Vagina (tissue), 2 donors: ENCODE measurements at regions not wholly inside any gene's neighbourhood (a gene's known extent, or its start where the extent isn't known, plus 50 kb on each side); places are given as distances from the start of the nearest gene placed in this dataset.

Experiments used
- DNase-seq, 2 donors: peaks; one replicate each; pipeline ENCODE4 v3.0.0-alpha.2; 2017; ENCODE audit errors: extremely low spot score in 2 of 2
- H3K27ac ChIP-seq: fragments of 200-600 bp; sonication (generic); one replicate; pipeline ENCODE4 v1.5.1; 2019
- H3K27me3 ChIP-seq: fragments of 200-600 bp; sonication (generic); one replicate; pipeline ENCODE4 v1.5.1; 2019
- H3K36me3 ChIP-seq, 2 donors: fragments of 200-600 bp; sonication (generic); one replicate each; pipeline ENCODE4 v1.5.1; 2017 to 2019
- H3K4me1 ChIP-seq: fragments of 200-600 bp; sonication (generic); one replicate; pipeline ENCODE4 v1.5.1; 2019
- H3K4me3 ChIP-seq, 2 donors: fragments of 200-600 bp; sonication (generic); 1 replicate in 1 of 2; 2 replicates in 1 of 2; pipeline ENCODE4 v1.5.1; 2016 to 2019
- H3K9me3 ChIP-seq: fragments of 200-600 bp; sonication (generic); one replicate; pipeline ENCODE4 v1.5.1; 2019
- POLR2A ChIP-seq, 2 donors: fragments of 450-650 bp; IDR thresholded peaks; one replicate each; pipeline ENCODE4 v1.6.1; 2017; ENCODE audit warnings: antibody characterized with exemption in 2 of 2, mild to moderate bottlenecking in 2 of 2, moderate library complexity in 2 of 2
- POLR2AphosphoS5 ChIP-seq, 2 donors: sonication (generic); formaldehyde crosslinking; IDR thresholded peaks; one replicate each; pipeline ENCODE4 v1.9.0; 2017; ENCODE audit warnings: antibody characterized with exemption in 2 of 2, mild to moderate bottlenecking in 2 of 2, low read depth in 1 of 2; ENCODE audit not compliant: insufficient read depth in 1 of 2
- intact Hi-C: fragments of 100-400 bp; cut with DNase I; formaldehyde crosslinking; loops from one replicate; pipeline ENCODE4 v1.15.1; 2023
- TF ChIP-seq, protein P1 (sequence below), 3 experiments: fragments of 450-650 bp in 2 of 3; fragments of 200-600 bp in 1 of 3; sonication (generic) in 1 of 3; IDR thresholded peaks; one replicate each; pipeline ENCODE4 v1.5.1; 2017 to 2019; ENCODE audit warnings: antibody characterized with exemption in 3 of 3, mild to moderate bottlenecking in 2 of 3, moderate library complexity in 2 of 3

DNA sequence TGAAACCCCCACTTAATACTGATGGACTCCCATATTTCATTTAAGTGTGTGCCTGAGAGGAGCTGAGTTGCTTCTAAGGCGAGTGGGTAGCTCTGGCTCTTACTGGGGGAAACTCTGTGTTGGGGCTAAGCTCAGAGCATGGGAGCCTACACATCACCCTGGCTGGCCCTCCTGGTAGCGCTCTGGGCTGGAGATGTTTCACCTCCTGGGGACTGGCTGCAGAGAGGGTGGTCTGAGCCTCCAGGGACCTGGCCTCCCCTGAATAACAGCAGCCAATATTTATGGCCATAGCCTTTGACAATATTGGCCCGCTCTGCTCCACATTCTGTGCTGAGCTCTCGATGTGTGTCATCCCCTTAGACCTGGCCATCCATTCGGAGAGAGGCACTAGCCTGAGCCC, 316.5 kb downstream of the ZNF536 start:
- Histone ChIP-seq H3K4me1 (peaks cover 14% of the 10 kb centered on the region), H3K27ac (no peak overlapping the region), H3K36me3 (no peaks in the 10 kb centered on the region), H3K27me3 (no peaks in the 10 kb centered on the region), H3K9me3 (no peaks in the 10 kb centered on the region), H3K4me3 (no peak overlapping the region)
- DNase-seq = no peak
- intact Hi-C loops = loop anchor here (10.0 kb wide), 1 partner anchor 1536 kb away; no protein-coding TSS in a partner anchor
- TF ChIP-seq POLR2AphosphoS5 (IDR thresholded peaks at IDR 0.05; ENCODE audit: insufficient read depth in 1 of 2, low read depth in 1 of 2) = no peak
- TF ChIP-seq, protein P1, sequence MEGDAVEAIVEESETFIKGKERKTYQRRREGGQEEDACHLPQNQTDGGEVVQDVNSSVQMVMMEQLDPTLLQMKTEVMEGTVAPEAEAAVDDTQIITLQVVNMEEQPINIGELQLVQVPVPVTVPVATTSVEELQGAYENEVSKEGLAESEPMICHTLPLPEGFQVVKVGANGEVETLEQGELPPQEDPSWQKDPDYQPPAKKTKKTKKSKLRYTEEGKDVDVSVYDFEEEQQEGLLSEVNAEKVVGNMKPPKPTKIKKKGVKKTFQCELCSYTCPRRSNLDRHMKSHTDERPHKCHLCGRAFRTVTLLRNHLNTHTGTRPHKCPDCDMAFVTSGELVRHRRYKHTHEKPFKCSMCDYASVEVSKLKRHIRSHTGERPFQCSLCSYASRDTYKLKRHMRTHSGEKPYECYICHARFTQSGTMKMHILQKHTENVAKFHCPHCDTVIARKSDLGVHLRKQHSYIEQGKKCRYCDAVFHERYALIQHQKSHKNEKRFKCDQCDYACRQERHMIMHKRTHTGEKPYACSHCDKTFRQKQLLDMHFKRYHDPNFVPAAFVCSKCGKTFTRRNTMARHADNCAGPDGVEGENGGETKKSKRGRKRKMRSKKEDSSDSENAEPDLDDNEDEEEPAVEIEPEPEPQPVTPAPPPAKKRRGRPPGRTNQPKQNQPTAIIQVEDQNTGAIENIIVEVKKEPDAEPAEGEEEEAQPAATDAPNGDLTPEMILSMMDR (IDR thresholded peaks at IDR 0.05) = no peak
- TF ChIP-seq POLR2A (IDR thresholded peaks at IDR 0.05) = no peak

DNA sequence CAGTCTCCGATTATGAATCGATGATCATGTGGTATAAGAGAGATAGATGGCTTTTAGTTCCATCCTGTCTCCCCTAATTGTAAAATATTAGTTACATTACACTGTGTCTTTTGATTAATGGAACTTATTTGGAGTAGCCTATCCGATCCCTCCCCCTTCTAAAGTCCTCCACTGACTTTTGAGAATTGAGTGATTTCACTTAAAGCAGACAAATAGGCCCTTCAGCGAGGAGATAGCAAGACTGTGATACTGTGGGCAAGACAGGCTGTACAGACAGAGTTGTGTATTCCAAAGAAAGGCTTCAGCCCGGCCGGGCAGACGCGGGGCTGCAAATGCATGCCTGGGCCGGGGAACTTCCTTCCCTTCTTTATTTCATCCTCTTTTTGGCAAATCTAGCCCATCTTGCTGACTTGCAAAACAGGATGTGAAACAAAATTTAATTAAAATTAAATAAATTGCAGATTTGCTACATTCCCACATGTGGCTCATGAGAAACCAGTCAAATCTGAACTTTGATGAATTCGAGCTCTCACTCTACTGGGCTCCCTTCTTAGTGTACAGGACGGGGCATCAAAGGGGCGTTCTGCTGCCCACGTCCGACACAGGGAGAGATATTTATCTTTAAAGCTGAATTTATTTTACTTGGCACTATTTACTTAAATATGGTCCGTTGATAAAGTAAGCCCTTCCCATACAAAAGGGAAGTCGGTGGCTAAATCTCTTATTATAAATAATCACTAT, 314.8 kb downstream of the ZNF536 start:
- no peak overlapping the region for H3K4me3 ChIP-seq
- intact Hi-C loops = loop anchor here (10.0 kb wide), 1 partner anchor 1538 kb away; no protein-coding TSS in a partner anchor
- DNase-seq = no peak

DNA sequence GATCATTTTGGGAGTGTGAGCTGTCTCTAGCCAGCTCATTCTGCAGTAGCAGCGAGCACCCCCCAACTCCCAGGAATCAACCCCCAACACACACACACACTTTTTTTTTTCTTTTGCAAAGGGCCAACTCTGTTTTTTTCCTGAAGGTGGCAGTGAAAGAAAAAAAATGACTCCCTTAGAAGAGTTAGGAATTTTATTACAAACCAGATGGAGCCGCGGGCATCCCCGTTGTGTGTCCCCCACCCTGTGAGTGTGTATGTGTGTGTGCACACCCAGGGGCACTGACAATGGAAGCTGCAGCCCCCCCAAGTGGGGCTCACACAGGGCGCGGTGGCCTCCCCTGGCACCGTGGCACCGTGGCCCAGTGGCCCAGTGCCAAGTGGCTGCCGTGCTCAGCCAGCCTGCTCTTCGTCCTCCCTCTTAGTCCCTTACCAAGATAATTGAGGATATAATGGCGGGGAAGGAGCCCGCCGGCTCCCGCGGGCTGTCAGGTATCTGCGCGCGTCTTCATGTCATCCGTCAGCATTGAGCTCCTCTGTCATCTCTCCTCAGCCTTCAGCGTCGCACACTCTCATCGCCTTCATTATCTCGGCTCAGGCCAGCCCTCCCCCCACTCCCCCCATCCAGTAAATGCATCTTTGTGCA, 314.1 kb downstream of the ZNF536 start:
- intact Hi-C loops = loop anchor here (10.0 kb wide), 1 partner anchor 1539 kb away; no protein-coding TSS in a partner anchor
- Histone ChIP-seq H3K4me3 (no peak overlapping the region), H3K4me1 (peaks cover 11% of the 10 kb centered on the region), H3K27me3 (no peaks in the 10 kb centered on the region), H3K9me3 (no peaks in the 10 kb centered on the region), H3K36me3 (no peaks in the 10 kb centered on the region), H3K27ac (no peak overlapping the region)
- DNase-seq = no peak
- TF ChIP-seq POLR2A (IDR thresholded peaks at IDR 0.05) (no peak), POLR2AphosphoS5 (IDR thresholded peaks at IDR 0.05; ENCODE audit: insufficient read depth in 1 of 2, low read depth in 1 of 2) (no peak)
- TF ChIP-seq, protein P1 (IDR thresholded peaks at IDR 0.05) = no peak

More for the DNA sequence above, 314.8 kb downstream of the ZNF536 start:
- TF ChIP-seq POLR2AphosphoS5 (IDR thresholded peaks at IDR 0.05; ENCODE audit: insufficient read depth in 1 of 2, low read depth in 1 of 2) = no peak
- TF ChIP-seq, protein P1 (IDR thresholded peaks at IDR 0.05) = no peak
- no peak for TF ChIP-seq POLR2A (IDR thresholded peaks at IDR 0.05)
- Histone ChIP-seq H3K27me3 (no peaks in the 10 kb centered on the region), H3K9me3 (no peaks in the 10 kb centered on the region), H3K36me3 (no peaks in the 10 kb centered on the region), H3K4me1 (peaks cover 16% of the 10 kb centered on the region), H3K27ac (no peak overlapping the region)

DNA sequence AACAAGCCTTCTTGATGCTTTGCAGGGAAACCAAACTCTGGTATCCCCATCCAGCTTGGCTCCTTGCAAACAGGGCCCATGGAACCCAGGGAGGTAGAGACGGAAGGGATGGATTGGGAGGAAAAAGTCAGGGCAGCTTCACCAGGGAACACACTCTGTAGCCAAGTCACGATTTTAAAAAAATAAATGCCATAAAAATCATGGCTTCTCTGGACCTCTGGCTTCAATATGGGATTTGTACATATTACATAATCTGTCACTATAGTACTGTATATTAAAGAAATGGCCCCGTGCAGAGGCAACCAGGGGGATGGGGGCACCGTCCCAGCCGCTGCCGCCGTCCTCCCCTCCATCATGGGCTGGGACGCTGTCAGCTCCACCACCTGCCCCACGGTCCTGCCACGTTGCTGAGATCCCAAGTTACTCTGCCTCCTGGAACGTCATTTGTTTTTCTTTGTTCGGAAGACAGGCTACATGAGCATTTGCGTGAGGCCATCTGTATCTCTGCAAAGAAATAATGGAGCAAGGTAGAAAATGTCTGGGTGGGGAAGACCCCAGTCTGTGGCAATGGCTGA, 313.3 kb downstream of the ZNF536 start:
- TF ChIP-seq, protein P1 (IDR thresholded peaks at IDR 0.05) = no peak
- TF ChIP-seq POLR2AphosphoS5 (IDR thresholded peaks at IDR 0.05; ENCODE audit: insufficient read depth in 1 of 2, low read depth in 1 of 2) (no peak), POLR2A (IDR thresholded peaks at IDR 0.05) (no peak)
- DNase-seq = no peak
- intact Hi-C loops = loop anchor here (10.0 kb wide), 1 partner anchor 1539 kb away; no protein-coding TSS in a partner anchor
- Histone ChIP-seq H3K4me3 (no peak overlapping the region), H3K4me1 (peaks cover 11% of the 10 kb centered on the region), H3K27ac (no peak overlapping the region), H3K27me3 (no peaks in the 10 kb centered on the region), H3K36me3 (no peaks in the 10 kb centered on the region), H3K9me3 (no peaks in the 10 kb centered on the region)
